GM12872 (cell line): ENCODE measurements at regions not wholly inside any gene's neighbourhood (a gene's known extent, or its start where the extent isn't known, plus 50 kb on each side); places are given as distances from the start of the nearest gene placed in this dataset.

Experiments
- CTCF ChIP-seq: IDR thresholded peaks from 3 replicates; pipeline ENCODE4 v1.5.1; 2011; ENCODE audit warnings: low read depth, mild to moderate bottlenecking, low read length, moderate library complexity; ENCODE audit not compliant: insufficient read depth

DNA sequence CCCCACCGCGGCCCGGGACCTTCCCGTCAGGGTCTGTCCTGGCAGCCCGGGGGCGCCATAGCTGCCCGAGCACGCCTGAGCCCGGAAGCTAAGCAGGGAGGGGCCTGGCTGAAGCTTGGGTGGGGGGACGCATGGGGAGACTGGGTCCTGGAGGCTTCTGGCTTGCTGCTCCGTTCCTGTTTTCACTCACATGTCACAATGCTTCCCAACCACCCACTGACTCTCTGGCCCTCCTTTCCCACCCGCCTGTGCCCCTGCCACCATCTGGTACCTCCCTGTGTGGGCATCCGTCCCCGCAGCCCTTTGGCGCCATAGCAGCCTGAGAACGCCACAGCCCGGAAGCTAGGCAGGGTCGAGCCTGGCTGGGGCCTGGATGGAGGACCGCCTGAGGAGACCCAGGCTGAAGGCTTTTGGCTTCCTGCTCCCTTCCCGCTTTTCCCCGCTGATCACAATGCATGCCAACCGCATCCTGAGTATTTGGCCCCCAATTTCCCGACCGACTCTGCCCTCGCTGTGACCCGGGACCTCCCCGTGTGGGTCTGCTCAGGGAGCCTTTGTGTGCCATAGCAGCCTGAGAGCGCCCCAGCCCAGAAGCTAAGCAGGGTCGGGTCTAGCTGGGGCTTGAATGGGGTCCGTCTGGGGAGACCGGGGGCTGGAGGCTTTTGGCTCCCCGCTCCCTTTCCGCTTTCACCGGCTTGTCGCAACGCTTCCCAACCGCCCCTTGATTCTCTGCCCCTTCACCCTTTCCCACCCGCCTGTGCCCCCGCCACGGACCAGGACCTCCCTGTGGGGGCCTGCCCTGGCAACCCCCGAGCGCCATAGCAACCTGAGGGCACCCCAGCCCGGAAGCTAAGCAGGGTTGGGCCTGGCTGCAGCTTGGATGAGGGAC lies 2290.1 kb downstream of the TP53TG3F start:
- no peak for TF ChIP-seq CTCF

- TF ChIP-seq CTCF = no peak
Measured at GRCh38 chr16:35750157-35750689, 2290.8 kb downstream of the TP53TG3F start.

- no peak for TF ChIP-seq CTCF
Measured at GRCh38 chr16:35750701-35751104, 2291.3 kb downstream of the TP53TG3F start.

DNA sequence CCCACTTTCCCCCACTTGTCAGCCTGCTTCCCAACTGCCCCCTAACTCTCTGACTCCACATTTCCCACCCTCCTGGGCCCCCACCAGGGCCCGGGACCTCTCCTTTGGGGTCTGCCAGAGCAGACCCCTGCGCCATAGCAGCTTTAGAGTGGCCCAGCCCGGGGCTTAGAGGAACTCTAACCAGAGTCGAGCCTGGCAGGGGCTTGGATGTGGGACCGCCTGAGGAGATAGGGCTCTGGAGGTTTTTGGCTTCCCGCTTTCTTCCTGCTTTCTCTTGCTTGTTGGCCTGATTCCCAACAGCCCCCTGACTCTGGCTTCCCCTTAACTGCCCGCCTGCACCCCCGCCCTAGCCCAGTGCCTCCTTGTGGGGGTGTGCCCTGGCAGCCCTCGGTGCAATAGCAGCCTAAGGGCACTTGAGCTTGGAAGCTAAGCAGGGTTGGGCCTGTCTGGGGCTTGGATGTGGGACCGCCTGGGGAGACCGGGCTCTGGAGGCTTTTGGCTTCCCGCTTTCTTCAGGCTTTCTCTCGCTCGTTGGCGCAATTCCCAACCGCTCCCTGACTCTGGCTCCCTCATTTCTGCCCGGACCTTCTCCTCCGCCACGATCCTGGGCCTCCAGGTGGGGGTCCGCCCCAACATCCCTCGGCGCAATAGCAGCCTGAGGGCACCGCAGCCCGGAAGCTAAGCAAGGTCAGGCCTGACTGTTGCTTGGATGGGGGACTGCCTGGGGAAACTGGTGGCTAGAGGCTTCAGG lies 2292.0 kb downstream of the TP53TG3F start:
- no peak for TF ChIP-seq CTCF

DNA sequence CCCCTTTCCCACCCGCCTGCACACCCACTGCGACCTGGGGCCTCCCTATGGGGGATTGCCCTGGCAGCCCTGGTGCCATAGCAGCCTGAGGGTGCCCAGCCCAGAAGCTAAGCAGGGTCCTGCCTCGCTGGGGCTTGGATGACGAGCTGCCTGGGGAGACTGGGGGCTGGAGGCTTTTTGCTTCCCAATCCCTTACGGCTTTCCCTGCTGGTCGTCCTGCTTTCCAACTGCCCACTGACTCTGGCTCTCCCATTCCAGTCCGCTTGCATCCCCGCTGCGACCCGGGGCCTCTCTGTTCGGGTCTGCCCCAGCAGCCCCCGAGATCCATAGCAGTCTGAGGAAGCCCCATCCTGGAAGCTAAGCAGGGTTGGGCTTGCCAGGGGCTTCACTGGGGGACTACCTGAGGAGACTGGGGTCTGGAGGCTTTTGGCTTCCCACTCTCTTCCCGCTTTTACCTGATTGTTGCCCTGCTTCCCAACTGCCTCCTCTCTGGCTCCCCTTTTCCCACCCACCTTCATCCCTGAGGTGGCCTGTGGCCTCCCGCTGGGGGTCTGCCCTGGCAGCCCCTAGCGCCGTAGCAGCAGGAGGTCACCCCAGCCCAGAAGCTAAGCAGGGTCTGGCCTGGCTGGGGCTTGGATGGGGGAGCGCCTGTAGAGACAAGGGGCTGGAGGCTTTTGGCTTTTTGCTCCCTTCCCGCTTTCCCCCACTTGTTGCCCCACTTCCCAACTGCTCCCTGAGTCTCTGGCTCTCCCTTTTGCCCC lies 2292.8 kb downstream of the TP53TG3F start:
- no peak for TF ChIP-seq CTCF

- no peak for TF ChIP-seq CTCF
Measured at GRCh38 chr16:35752773-35753558, 2293.6 kb downstream of the TP53TG3F start.
